ENCODE measurements at regions not wholly inside any gene's neighbourhood (a gene's known extent, or its start where the extent isn't known, plus 50 kb on each side); places are given as distances from the start of the nearest gene placed in this dataset.

DNA sequence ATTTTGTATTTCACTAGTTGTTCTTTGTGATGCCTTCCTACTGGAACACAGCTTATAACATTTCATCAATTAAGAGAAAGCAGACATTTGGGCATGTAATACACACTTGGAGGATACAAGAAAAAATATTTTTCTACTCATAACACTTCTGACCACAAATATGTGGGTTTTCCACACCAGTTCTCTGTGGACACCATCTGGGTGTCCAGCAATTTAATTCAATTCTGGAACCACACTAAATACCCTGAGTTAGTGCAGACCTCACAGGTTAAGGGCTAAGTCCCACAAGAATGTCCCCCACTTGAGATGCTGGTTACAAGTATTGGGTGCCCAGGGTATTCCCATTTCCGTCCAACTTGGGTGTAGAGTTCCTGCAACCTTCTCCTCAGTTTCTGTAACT is 91.1 kb upstream of the SKOR2 start:
- no peaks in the 10 kb centered on the region for H3K4me1 ChIP-seq
- WGBS: 86% methylated on average over 1 of the region's 1 CpG
- TF ChIP-seq EP300 (IDR thresholded peaks at IDR 0.05) (no peak), POLR2A (IDR thresholded peaks at IDR 0.05) (no peak), POLR2AphosphoS5 (IDR thresholded peaks at IDR 0.05) (no peak)
- TF ChIP-seq, protein P1, sequence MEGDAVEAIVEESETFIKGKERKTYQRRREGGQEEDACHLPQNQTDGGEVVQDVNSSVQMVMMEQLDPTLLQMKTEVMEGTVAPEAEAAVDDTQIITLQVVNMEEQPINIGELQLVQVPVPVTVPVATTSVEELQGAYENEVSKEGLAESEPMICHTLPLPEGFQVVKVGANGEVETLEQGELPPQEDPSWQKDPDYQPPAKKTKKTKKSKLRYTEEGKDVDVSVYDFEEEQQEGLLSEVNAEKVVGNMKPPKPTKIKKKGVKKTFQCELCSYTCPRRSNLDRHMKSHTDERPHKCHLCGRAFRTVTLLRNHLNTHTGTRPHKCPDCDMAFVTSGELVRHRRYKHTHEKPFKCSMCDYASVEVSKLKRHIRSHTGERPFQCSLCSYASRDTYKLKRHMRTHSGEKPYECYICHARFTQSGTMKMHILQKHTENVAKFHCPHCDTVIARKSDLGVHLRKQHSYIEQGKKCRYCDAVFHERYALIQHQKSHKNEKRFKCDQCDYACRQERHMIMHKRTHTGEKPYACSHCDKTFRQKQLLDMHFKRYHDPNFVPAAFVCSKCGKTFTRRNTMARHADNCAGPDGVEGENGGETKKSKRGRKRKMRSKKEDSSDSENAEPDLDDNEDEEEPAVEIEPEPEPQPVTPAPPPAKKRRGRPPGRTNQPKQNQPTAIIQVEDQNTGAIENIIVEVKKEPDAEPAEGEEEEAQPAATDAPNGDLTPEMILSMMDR (IDR thresholded peaks at IDR 0.05): no peak
- H3K27me3 ChIP-seq: no peaks in the 10 kb centered on the region
- no peaks in the 10 kb centered on the region for H3K9me3 ChIP-seq
- H3K27ac ChIP-seq: no peak overlapping the region
- H3K4me3 ChIP-seq: no peak overlapping the region
- no peaks in the 10 kb centered on the region for H3K36me3 ChIP-seq
- no peak for DNase-seq (ENCODE audit: low spot score in 2 of 2)

DNA sequence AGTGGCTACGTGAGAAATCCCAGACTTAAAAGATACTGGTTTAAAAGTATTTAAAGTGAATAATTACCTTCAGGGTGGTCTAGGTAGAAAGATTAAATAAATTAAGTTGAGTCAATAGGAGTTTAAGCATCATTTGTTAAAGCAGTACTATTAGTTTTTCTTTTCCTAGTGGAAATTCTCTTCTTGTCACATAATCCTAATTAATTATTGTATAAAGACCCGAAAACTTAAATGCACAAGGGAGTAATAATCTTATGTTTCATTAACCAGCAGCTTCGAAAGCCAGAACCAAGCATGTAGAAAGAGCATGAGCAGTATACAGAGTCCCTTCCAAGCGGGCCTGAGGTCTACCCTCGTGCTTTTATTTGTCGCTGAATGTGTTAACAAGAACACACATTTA is 90.2 kb upstream of the SKOR2 start:
- 72% methylated on average over 6 of the region's 6 CpGs for WGBS
- H3K27me3 ChIP-seq: no peaks in the 10 kb centered on the region
- TF ChIP-seq, protein P1 (IDR thresholded peaks at IDR 0.05): no peak
- no peak for TF ChIP-seq EP300 (IDR thresholded peaks at IDR 0.05)
- TF ChIP-seq POLR2AphosphoS5 (IDR thresholded peaks at IDR 0.05): no peak
- TF ChIP-seq POLR2A (IDR thresholded peaks at IDR 0.05): no peak
- no peaks in the 10 kb centered on the region for H3K9me3 ChIP-seq
- no peaks in the 10 kb centered on the region for H3K4me1 ChIP-seq
- no peak overlapping the region for H3K27ac ChIP-seq
- H3K36me3 ChIP-seq: no peaks in the 10 kb centered on the region
- H3K4me3 ChIP-seq: no peak overlapping the region
- DNase-seq (ENCODE audit: low spot score in 2 of 2): no peak

DNA sequence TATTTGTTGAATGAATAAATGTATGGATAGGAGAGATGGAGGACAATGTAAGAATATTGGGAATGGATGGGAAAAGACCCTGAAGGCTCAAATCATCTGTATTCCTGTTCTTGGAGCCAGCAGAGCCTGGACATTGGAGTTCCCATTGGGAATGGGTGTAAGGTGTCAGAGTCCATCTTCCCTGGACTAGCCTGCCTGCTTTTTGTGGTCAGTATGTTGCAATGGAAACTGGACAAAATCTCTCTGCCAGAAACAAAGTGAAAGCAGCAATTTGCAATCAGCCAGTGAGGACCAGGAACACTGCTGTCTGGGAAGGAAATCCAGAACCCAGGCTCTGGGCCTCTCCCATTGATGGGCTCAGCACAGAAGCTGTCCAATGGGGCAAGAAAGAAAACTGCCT is 83.5 kb upstream of the SKOR2 start:
- no peak for DNase-seq (ENCODE audit: low spot score in 2 of 2)
- H3K4me3 ChIP-seq: no peak overlapping the region
- H3K27ac ChIP-seq: no peak overlapping the region
- no peaks in the 10 kb centered on the region for H3K4me1 ChIP-seq
- TF ChIP-seq POLR2A (IDR thresholded peaks at IDR 0.05): no peak
- TF ChIP-seq EP300 (IDR thresholded peaks at IDR 0.05): no peak
- TF ChIP-seq, protein P1 (IDR thresholded peaks at IDR 0.05): no peak
- no peak for TF ChIP-seq POLR2AphosphoS5 (IDR thresholded peaks at IDR 0.05)
- H3K9me3 ChIP-seq: no peaks in the 10 kb centered on the region
- H3K27me3 ChIP-seq: no peaks in the 10 kb centered on the region
- H3K36me3 ChIP-seq: no peaks in the 10 kb centered on the region

DNA sequence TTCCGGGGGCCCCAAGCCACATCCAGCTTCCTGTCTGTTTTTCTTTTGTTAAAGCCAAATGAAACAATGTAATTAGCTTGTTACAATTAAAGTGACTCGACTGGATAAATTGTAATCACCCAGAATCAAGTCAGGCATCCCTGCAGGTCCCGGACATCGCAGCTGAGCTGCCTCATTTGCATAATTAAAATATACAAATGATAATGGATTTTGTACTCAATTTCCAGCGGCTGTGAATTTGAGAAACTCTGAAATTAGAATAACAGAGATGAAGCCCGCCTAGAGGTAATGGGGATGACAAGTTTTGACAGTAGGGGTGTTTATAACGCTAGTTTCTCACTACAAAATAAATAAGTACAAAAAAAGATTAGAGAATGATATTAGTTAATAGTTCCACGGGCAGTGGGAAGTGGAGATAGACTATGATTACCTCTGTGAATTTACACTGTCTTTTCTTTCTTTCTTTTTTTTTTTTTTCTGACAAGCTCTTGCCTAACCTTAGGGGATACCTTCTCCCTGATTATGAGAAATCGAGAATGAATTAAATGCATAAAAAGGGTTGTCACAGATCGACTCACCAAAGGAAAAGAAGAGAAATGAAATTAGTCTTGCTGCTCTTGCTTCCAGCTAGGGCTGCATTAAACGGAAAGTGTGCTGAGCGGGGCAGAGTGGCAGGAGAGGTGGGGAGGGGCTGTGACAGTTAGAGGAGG is 82.6 kb upstream of the SKOR2 start:
- no peak for DNase-seq (ENCODE audit: low spot score in 2 of 2)
- Histone ChIP-seq H3K4me3 (no peak overlapping the region), H3K36me3 (no peaks in the 10 kb centered on the region), H3K27me3 (no peaks in the 10 kb centered on the region), H3K4me1 (no peaks in the 10 kb centered on the region), H3K9me3 (no peaks in the 10 kb centered on the region), H3K27ac (no peak overlapping the region)
- WGBS: 75% methylated on average over 12 of the region's 12 CpGs
- TF ChIP-seq POLR2AphosphoS5 (IDR thresholded peaks at IDR 0.05) (no peak), EP300 (IDR thresholded peaks at IDR 0.05) (no peak), POLR2A (IDR thresholded peaks at IDR 0.05) (no peak)
- TF ChIP-seq, protein P1 (IDR thresholded peaks at IDR 0.05): no peak

DNA sequence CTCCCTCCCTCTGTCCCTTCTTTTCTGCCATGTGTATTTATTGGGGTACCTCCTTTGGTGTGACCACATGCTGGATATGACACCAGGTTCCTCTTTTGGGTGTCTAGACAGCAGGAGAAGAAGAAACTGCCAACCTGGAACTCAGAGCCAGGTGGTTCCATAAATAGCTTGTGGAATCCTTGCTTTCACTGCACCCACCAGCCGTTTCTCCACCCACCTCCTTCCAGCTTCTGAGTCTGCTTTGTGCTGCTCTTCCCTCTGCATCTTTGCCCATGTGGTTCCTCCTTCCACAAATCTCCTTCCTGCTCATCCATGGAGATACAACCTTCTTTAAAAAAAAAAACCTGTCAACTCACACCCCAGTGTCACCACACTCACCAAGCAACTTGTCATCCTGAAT is 80.2 kb upstream of the SKOR2 start:
- WGBS: 48% methylated on average over 1 of the region's 1 CpG
- Histone ChIP-seq H3K9me3 (no peaks in the 10 kb centered on the region), H3K27me3 (peaks cover 3% of the 10 kb centered on the region), H3K4me3 (no peak overlapping the region), H3K36me3 (no peaks in the 10 kb centered on the region), H3K27ac (no peak overlapping the region), H3K4me1 (no peaks in the 10 kb centered on the region)
- TF ChIP-seq POLR2A (IDR thresholded peaks at IDR 0.05) (no peak), EP300 (IDR thresholded peaks at IDR 0.05) (no peak), POLR2AphosphoS5 (IDR thresholded peaks at IDR 0.05) (no peak)
- TF ChIP-seq, protein P1 (IDR thresholded peaks at IDR 0.05): no peak
- no peak for DNase-seq (ENCODE audit: low spot score in 2 of 2)
